GM23338 (cell line): ENCODE measurements at regions not wholly inside any gene's neighbourhood (a gene's known extent, or its start where the extent isn't known, plus 50 kb on each side); places are given as distances from the start of the nearest gene placed in this dataset.

Source experiments
- ATAC-seq: fragments of 200-7000 bp; cut with Tn5 transposase; 3 replicates; pipeline ENCODE4 v1.9.1; 2020
- DNase-seq: peaks from one replicate; pipeline ENCODE4 v3.0.0-alpha.2; 2015; ENCODE audit warnings: low spot score
- H2AFZ ChIP-seq: fragments of 200-600 bp; sonication (generic); 2 replicates; pipeline ENCODE4 v1.8.0; 2016; ENCODE audit warnings: antibody characterized with exemption, mild to moderate bottlenecking, moderate library complexity
- H3F3A ChIP-seq: fragments of 200-600 bp; sonication (generic); replicated peaks from 2 replicates; pipeline ENCODE4 v1.8.0; 2017; ENCODE audit warnings: antibody characterized with exemption, mixed run types, low read depth
- H3K27ac ChIP-seq: fragments of 200-600 bp; sonication (generic); 2 replicates; pipeline ENCODE4 v1.6.1; 2016; ENCODE audit warnings: low read depth
- H3K27me3 ChIP-seq: fragments of 200-600 bp; sonication (generic); 2 replicates; pipeline ENCODE4 v1.8.0; 2016; ENCODE audit warnings: mild to moderate bottlenecking, mixed run types, moderate library complexity; ENCODE audit not compliant: insufficient read depth
- H3K36me3 ChIP-seq: fragments of 200-600 bp; sonication (generic); 2 replicates; pipeline ENCODE4 v1.8.0; 2016; ENCODE audit warnings: mild to moderate bottlenecking; ENCODE audit not compliant: insufficient read depth
- H3K4me1 ChIP-seq: fragments of 200-600 bp; sonication (generic); 2 replicates; pipeline ENCODE4 v1.8.0; 2016; ENCODE audit warnings: mild to moderate bottlenecking, moderate library complexity; ENCODE audit not compliant: insufficient read depth
- H3K4me2 ChIP-seq: fragments of 200-600 bp; sonication (generic); 2 replicates; pipeline ENCODE4 v1.7.1; 2017; ENCODE audit warnings: mixed run types
- H3K4me3 ChIP-seq: fragments of 200-600 bp; sonication (generic); 2 replicates; pipeline ENCODE4 v1.6.1; 2016; ENCODE audit warnings: mixed run types
- H3K79me2 ChIP-seq: fragments of 200-600 bp; sonication (generic); replicated peaks from 2 replicates; pipeline ENCODE4 v1.8.0; 2017; ENCODE audit warnings: mild to moderate bottlenecking; ENCODE audit not compliant: insufficient read depth
- H3K9me2 ChIP-seq: fragments of 200-600 bp; sonication (generic); 2 replicates; pipeline ENCODE4 v1.8.0; 2017; ENCODE audit not compliant: insufficient read depth
- H4K20me1 ChIP-seq: fragments of 200-600 bp; sonication (generic); replicated peaks from 2 replicates; pipeline ENCODE4 v1.8.0; 2017; ENCODE audit warnings: mild to moderate bottlenecking; ENCODE audit not compliant: insufficient read depth
- H3K27ac Mint-ChIP-seq: 2 replicates; pipeline ENCODE4 v1.8.0; 2020; ENCODE audit warnings: inconsistent platforms, mild to moderate bottlenecking, moderate library complexity, mixed read lengths
- H3K27me3 Mint-ChIP-seq: 3 replicates; pipeline ENCODE4 v1.8.0; 2022; ENCODE audit warnings: low read depth, mild to moderate bottlenecking, moderate library complexity, mixed read lengths, inconsistent platforms; ENCODE audit not compliant: insufficient read depth, poor library complexity
- H3K36me3 Mint-ChIP-seq: 3 replicates; pipeline ENCODE4 v1.8.0; 2021; ENCODE audit warnings: low read depth, mild to moderate bottlenecking, inconsistent platforms, moderate library complexity, mixed read lengths
- H3K4me1 Mint-ChIP-seq: 3 replicates; pipeline ENCODE4 v1.8.0; 2020; ENCODE audit warnings: mild to moderate bottlenecking, inconsistent platforms, mixed read lengths
- H3K4me3 Mint-ChIP-seq: 3 replicates; pipeline ENCODE4 v1.8.0; 2021; ENCODE audit warnings: moderate library complexity, mild to moderate bottlenecking, inconsistent platforms, mixed read lengths
- H3K9me3 Mint-ChIP-seq: 3 replicates; pipeline ENCODE4 v1.8.0; 2020; ENCODE audit warnings: moderate library complexity, mild to moderate bottlenecking, inconsistent platforms, mixed read lengths
- CREB1 ChIP-seq: fragments of 250-450 bp; sonication (Bioruptor Pico); IDR thresholded peaks from 2 replicates; pipeline ENCODE4 v1.5.0; 2020; ENCODE audit warnings: low read depth, mild to moderate bottlenecking, moderate library complexity
- ETS1 ChIP-seq: IDR thresholded peaks from 2 replicates; pipeline ENCODE4 v1.6.1; 2016; ENCODE audit warnings: antibody characterized with exemption
- EZH2 ChIP-seq: fragments of 200-600 bp; sonication (generic); IDR thresholded peaks from one replicate; pipeline ENCODE4 v1.8.0; 2017; ENCODE audit warnings: antibody characterized with exemption, mild to moderate bottlenecking, low read depth; ENCODE audit not compliant: unreplicated experiment
- EZH2phosphoT487 ChIP-seq: fragments of 200-600 bp; sonication (generic); IDR thresholded peaks from one replicate; pipeline ENCODE4 v1.8.1; 2018; ENCODE audit warnings: antibody characterized with exemption; ENCODE audit not compliant: unreplicated experiment
- JUNB ChIP-seq: IDR thresholded peaks from one replicate; pipeline ENCODE4 v1.6.1; 2016; ENCODE audit warnings: antibody characterized with exemption; ENCODE audit not compliant: unreplicated experiment
- NANOG ChIP-seq: IDR thresholded peaks from 2 replicates; pipeline ENCODE4 v1.6.1; 2016; ENCODE audit warnings: antibody characterized with exemption, borderline replicate concordance
- POLR2AphosphoS5 ChIP-seq: IDR thresholded peaks from 2 replicates; pipeline ENCODE4 v1.6.1; 2016; ENCODE audit warnings: antibody characterized with exemption, low read depth
- REST ChIP-seq: IDR thresholded peaks from one replicate; pipeline ENCODE4 v1.6.1; 2018; ENCODE audit warnings: antibody characterized with exemption; ENCODE audit not compliant: unreplicated experiment
- STAT1 ChIP-seq: IDR thresholded peaks from one replicate; pipeline ENCODE4 v1.6.1; 2016; ENCODE audit warnings: antibody characterized with exemption; ENCODE audit not compliant: unreplicated experiment
- ZNF114 ChIP-seq: fragments of 250-450 bp; sonication (Bioruptor Pico); IDR thresholded peaks from 2 replicates; pipeline ENCODE4 v1.5.0; 2020; ENCODE audit warnings: mild to moderate bottlenecking, moderate library complexity
- ZNF331 ChIP-seq: fragments of 250-450 bp; sonication (Bioruptor Pico); IDR thresholded peaks from 2 replicates; pipeline ENCODE4 v1.5.0; 2020; ENCODE audit warnings: low read depth, mild to moderate bottlenecking, moderate library complexity
- ZNF462 ChIP-seq: fragments of 250-450 bp; sonication (Bioruptor Pico); IDR thresholded peaks from 2 replicates; pipeline ENCODE4 v1.5.0; 2020; ENCODE audit warnings: mild to moderate bottlenecking, moderate library complexity
- TF ChIP-seq, protein P1 (sequence below), 2 experiments: fragments of 200-600 bp in 1 of 2; sonication (generic) in 1 of 2; conservative IDR thresholded peaks; 2 replicates each; pipeline versions ENCODE4 v1.5.1 to v1.6.1; 2016 to 2017; ENCODE audit warnings: antibody characterized with exemption in 2 of 2, low read depth in 2 of 2, mild to moderate bottlenecking in 2 of 2, moderate library complexity in 1 of 2

DNA sequence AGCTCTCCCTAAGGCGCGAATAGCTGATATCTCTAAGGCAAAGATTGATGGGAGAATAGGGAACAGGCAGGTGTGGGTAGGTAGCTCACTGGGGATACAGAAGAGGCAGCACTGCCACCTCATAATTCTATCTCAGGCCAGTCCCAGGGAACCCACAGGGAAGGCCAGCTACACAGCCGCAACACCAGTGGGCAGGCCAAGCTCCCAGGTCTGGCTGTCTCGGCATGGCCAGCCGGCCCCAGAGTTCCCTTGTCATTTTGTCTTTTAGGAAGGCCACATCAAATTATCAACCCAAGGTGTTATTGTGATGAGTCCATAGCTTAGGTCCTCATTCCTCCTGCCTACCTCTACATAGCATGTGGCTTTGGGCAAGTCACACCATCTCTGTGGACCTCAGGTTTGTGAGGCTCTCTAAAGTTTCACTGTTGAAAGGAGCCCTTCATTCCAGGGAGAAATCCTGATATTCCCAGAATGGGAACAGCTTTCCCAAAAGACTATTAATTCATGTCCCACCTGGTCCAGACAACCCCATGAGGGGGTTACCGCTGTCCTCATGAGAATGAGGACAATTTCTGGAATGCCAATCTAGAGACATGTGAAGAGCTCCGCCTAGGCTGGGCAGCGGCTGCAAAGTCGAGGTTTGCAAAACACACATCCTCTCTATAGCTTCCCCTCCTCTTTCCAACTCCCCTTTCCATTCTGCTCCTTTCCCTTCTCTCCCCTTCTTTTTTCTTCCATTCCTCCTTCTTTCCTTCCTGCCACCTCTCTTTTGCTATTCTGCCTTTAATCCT, 287.1 kb upstream of the ID2 start:
- no peak overlapping the region for H3K27ac ChIP-seq
- peaks cover 6% of the 10 kb centered on the region for H3K4me1 ChIP-seq
- H3K4me3 ChIP-seq = no peak overlapping the region
- H3F3A ChIP-seq = peaks cover 10% of the 10 kb centered on the region
- no peaks in the 10 kb centered on the region for H3K36me3 ChIP-seq
- Mint-ChIP-seq H3K36me3 (peaks cover 6% of the 10 kb centered on the region; the same call in 2 of the 3 replicates), H3K4me3 (no peak overlapping the region), H3K27me3 (peaks cover 15% of the 10 kb centered on the region), H3K4me1 (peaks cover 16% of the 10 kb centered on the region), H3K27ac (no peak overlapping the region), H3K9me3 (peaks cover 19% of the 10 kb centered on the region)
- no peak for TF ChIP-seq CREB1 (CRISPR knock-in tag)
- no peak for TF ChIP-seq ZNF331 (CRISPR knock-in tag)
- no peak for TF ChIP-seq EZH2phosphoT487
- TF ChIP-seq ZNF462 (CRISPR knock-in tag) = no peak
- TF ChIP-seq, protein P1, sequence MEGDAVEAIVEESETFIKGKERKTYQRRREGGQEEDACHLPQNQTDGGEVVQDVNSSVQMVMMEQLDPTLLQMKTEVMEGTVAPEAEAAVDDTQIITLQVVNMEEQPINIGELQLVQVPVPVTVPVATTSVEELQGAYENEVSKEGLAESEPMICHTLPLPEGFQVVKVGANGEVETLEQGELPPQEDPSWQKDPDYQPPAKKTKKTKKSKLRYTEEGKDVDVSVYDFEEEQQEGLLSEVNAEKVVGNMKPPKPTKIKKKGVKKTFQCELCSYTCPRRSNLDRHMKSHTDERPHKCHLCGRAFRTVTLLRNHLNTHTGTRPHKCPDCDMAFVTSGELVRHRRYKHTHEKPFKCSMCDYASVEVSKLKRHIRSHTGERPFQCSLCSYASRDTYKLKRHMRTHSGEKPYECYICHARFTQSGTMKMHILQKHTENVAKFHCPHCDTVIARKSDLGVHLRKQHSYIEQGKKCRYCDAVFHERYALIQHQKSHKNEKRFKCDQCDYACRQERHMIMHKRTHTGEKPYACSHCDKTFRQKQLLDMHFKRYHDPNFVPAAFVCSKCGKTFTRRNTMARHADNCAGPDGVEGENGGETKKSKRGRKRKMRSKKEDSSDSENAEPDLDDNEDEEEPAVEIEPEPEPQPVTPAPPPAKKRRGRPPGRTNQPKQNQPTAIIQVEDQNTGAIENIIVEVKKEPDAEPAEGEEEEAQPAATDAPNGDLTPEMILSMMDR (conservative IDR thresholded peaks at IDR 0.05; ENCODE audit: low read depth in 2 of 2) = no peak
- TF ChIP-seq ETS1 = no peak
- TF ChIP-seq REST = no peak
- no peak for TF ChIP-seq EZH2
- TF ChIP-seq STAT1 = no peak
- TF ChIP-seq ZNF114 = no peak
- TF ChIP-seq POLR2AphosphoS5 = no peak
- no peak for TF ChIP-seq NANOG
- TF ChIP-seq JUNB = no peak
- H2AFZ ChIP-seq = no peak overlapping the region
- H3K79me2 ChIP-seq = no peaks in the 10 kb centered on the region
- no peak overlapping the region for H3K4me2 ChIP-seq
- no peaks in the 10 kb centered on the region for H4K20me1 ChIP-seq
- ATAC-seq (no peak), DNase-seq (no peak)
- H3K9me2 ChIP-seq = peaks cover 20% of the 10 kb centered on the region
- H3K27me3 ChIP-seq = no peaks in the 10 kb centered on the region
